ENCODE measurements at regions not wholly inside any gene's neighbourhood (a gene's known extent, or its start where the extent isn't known, plus 50 kb on each side); places are given as distances from the start of the nearest gene placed in this dataset.

DNA sequence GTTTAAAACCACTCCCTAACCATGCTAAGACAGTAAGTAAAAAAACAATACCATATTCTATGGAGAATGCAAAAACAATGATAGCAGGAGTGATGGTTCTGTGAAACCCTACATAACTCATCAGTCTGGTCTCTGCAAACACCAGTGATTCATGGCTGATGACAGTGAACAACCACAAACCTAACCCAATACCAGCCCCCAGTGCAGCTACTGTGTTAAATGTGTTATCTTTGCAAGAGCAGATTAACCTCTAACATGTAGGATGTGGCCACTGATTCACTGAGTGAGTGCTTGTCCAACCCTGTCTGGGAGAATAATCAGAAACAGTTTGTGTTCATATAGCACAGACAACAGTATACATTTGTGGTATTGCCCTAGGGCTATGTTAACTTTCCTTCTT is 100.2 kb upstream of the COG2 start:
- H3K27ac ChIP-seq (ENCODE audit: low read length): no peak overlapping the region
- Mint-ChIP-seq H3K36me3 (no peaks in the 10 kb centered on the region), H3K4me1 (no peaks in the 10 kb centered on the region), H3K4me3 (no peak overlapping the region), H3K27ac (no peak overlapping the region), H3K27me3 (peaks cover 11 to 18% of the 10 kb centered on the region in 2 donors), H3K9me3 (no peaks in the 10 kb centered on the region)
- H3K4me3 ChIP-seq (ENCODE audit: control insufficient read depth in 1 of 2, extremely low read depth in 1 of 2, low read length in 1 of 2): no peak overlapping the region
- ChIA-PET CTCF (no interaction called here), POLR2A (no interaction called here)
- H3K36me3 ChIP-seq (ENCODE audit: control insufficient read depth in 2 of 2, extremely low read depth in 1 of 2, insufficient read depth in 1 of 2, low read length in 1 of 2): no peaks in the 10 kb centered on the region
- no peak for ATAC-seq (replicated peaks in 1 of 4)
- H3K27me3 ChIP-seq (replicated peaks in 1 of 2; ENCODE audit: control insufficient read depth in 2 of 2, extremely low read depth in 1 of 2, insufficient read depth in 2 of 2, low read length in 1 of 2): peaks cover 0 to 9% of the 10 kb centered on the region in 2 experiments
- no peak for DNase-seq
- H3K4me1 ChIP-seq (ENCODE audit: control insufficient read depth in 1 of 2, extremely low read depth in 1 of 2, insufficient read depth in 2 of 2, low read length in 2 of 2): no peaks in the 10 kb centered on the region
- no peaks in the 10 kb centered on the region for H3K9me3 ChIP-seq

DNA sequence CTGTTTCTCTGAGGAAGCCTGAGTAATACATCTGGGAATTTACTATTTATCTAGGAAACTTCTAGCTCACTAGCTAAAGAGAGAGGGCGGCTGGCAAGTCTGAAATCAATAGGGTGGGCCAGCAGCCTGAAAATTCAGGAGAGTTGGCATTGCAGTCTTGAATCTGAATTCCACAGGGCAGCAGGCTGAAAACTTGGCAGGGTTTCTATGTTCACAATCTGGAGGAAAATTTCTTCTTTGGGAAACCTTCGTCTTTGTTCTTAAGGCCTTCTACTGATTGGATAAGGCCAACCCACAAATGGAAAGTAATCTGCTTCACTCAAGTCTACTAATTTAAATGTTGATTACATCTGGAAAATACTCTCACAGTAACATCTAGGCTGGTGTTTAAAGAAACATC is 101.0 kb upstream of the COG2 start:
- no peak for ATAC-seq (replicated peaks in 1 of 4)
- no peaks in the 10 kb centered on the region for H3K9me3 Mint-ChIP-seq
- ChIA-PET CTCF (no interaction called here), POLR2A (no interaction called here)
- peaks cover 0 to 9% of the 10 kb centered on the region in 2 experiments for H3K27me3 ChIP-seq (replicated peaks in 1 of 2; ENCODE audit: control insufficient read depth in 2 of 2, extremely low read depth in 1 of 2, insufficient read depth in 2 of 2, low read length in 1 of 2)
- no peaks in the 10 kb centered on the region for H3K4me1 Mint-ChIP-seq
- no peak overlapping the region for H3K4me3 Mint-ChIP-seq
- H3K4me3 ChIP-seq (ENCODE audit: control insufficient read depth in 1 of 2, extremely low read depth in 1 of 2, low read length in 1 of 2): no peak overlapping the region
- H3K9me3 ChIP-seq: no peaks in the 10 kb centered on the region
- H3K27ac ChIP-seq (ENCODE audit: low read length): no peak overlapping the region
- peaks cover 11 to 18% of the 10 kb centered on the region in 2 donors for H3K27me3 Mint-ChIP-seq
- WGBS (ENCODE audit: insufficient coverage): no CpG with 5 or more reads among the region's 2 CpGs
- no peak for DNase-seq
- H3K4me1 ChIP-seq (ENCODE audit: control insufficient read depth in 1 of 2, extremely low read depth in 1 of 2, insufficient read depth in 2 of 2, low read length in 2 of 2): no peaks in the 10 kb centered on the region
- H3K36me3 ChIP-seq (ENCODE audit: control insufficient read depth in 2 of 2, extremely low read depth in 1 of 2, insufficient read depth in 1 of 2, low read length in 1 of 2): no peaks in the 10 kb centered on the region
- H3K27ac Mint-ChIP-seq: no peak overlapping the region
- no peaks in the 10 kb centered on the region for H3K36me3 Mint-ChIP-seq

DNA sequence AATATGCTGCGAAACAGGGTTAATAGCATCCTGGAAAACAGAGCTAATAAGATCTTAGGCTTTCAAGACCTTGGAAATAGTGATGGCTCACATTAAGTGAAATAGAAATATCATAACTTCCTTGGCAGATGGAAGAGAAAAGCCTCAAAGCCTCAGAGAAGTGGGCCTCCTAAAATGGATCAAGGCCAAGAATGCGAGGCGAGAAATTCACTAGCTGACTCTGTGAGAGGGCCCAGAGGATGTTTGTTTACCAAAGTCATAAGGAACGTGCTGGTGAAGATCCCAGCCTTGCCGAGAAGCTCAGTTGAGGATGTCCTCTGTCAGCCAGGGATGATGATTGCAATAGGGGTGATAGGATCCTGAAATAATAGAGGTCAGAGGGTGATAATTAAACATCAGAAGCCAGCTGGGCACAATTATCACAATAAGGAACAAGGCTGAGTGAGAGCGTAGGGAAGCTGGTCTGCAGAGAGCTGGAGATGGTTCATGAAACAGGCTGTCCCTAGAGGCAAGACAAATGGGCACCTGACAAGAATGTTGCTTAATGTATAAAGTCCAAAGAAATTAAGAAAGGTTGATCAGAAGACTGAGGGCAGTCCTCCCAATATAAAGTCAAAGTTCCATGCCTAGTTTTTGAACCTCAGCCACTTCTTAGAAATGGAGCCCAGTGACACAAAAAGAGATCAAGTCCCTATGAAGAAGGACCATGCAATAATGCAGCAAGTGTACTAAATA is 101.7 kb upstream of the COG2 start:
- no peak overlapping the region for H3K27ac Mint-ChIP-seq
- ATAC-seq (replicated peaks in 1 of 4): no peak
- H3K9me3 Mint-ChIP-seq: no peaks in the 10 kb centered on the region

DNA sequence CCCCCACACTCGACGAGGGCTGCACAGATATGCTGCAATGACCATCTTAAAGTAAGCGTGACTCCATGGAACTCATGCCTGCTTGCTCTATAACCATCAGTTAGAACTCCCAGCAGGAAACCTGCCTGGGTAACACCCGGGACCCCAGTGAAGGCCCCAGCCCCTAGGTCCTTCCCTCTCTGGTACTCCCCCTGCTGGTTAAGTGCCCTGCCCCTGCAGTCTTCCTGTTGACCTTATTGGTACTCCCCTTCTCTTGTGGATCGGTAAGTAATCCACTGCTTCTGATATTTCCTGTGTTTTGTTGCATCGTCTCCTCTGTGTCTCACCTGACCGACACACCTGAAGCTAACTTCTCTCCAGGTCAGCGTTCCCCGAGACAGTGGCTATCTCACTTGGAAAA is 104.8 kb upstream of the COG2 start:
- no peak overlapping the region for H3K27ac Mint-ChIP-seq
- no peak for ATAC-seq (replicated peaks in 1 of 4)
- POLR2A ChIA-PET: no interaction called here

More for the DNA sequence above, 101.7 kb upstream of the COG2 start:
- no peak overlapping the region for H3K27ac ChIP-seq (ENCODE audit: low read length)
- Mint-ChIP-seq H3K36me3 (no peaks in the 10 kb centered on the region), H3K4me3 (no peak overlapping the region), H3K4me1 (no peaks in the 10 kb centered on the region), H3K27me3 (peaks cover 10 to 18% of the 10 kb centered on the region in 2 donors)
- no peak for DNase-seq
- H3K27me3 ChIP-seq (replicated peaks in 1 of 2; ENCODE audit: control insufficient read depth in 2 of 2, extremely low read depth in 1 of 2, insufficient read depth in 2 of 2, low read length in 1 of 2): peaks cover 0 to 9% of the 10 kb centered on the region in 2 experiments
- 89% methylated on average over 4 of the region's 6 CpGs for WGBS (ENCODE audit: insufficient coverage)
- no peaks in the 10 kb centered on the region for H3K4me1 ChIP-seq (ENCODE audit: control insufficient read depth in 1 of 2, extremely low read depth in 1 of 2, insufficient read depth in 2 of 2, low read length in 2 of 2)
- no peak overlapping the region for H3K4me3 ChIP-seq (ENCODE audit: control insufficient read depth in 1 of 2, extremely low read depth in 1 of 2, low read length in 1 of 2)
- H3K9me3 ChIP-seq: no peaks in the 10 kb centered on the region
- POLR2A ChIA-PET: no interaction called here
- CTCF ChIA-PET: no interaction called here
- no peaks in the 10 kb centered on the region for H3K36me3 ChIP-seq (ENCODE audit: control insufficient read depth in 2 of 2, extremely low read depth in 1 of 2, insufficient read depth in 1 of 2, low read length in 1 of 2)

DNA sequence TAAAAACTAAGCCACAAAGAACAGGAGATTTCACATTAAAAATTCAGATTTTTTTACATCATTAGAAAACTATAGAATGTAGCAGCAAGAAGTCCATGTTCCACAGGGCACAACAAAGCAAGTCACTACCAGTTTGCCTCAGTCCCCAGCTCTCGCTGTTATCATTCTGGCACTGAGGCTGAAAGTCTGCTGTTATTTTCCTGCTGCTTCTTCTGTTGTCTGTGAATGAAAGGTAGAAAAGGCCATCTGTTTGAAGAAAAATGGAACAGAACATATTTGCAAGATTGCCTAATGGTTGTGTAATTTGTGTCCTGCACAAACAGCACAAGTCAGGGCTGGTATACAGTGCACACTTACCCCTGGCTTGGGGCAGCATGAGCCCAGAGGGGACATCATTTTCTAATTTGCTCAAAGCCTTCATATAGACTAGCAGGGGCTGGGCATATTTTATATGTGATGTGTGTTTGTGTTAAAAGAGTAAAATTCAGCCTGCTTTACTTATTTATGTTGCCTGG is 105.6 kb upstream of the COG2 start:
- POLR2A ChIA-PET: no interaction called here
- H3K9me3 ChIP-seq: no peaks in the 10 kb centered on the region
- no peaks in the 10 kb centered on the region for H3K4me1 Mint-ChIP-seq
- DNase-seq (no peak), ATAC-seq (replicated peaks in 1 of 4) (no peak)
- no peak overlapping the region for H3K4me3 Mint-ChIP-seq
- H3K4me3 ChIP-seq (ENCODE audit: control insufficient read depth in 1 of 2, extremely low read depth in 1 of 2, low read length in 1 of 2): no peak overlapping the region
- peaks cover 10 to 11% of the 10 kb centered on the region in 2 donors for H3K27me3 Mint-ChIP-seq
- H3K9me3 Mint-ChIP-seq: peaks cover 4 to 8% (median 8%) of the 10 kb centered on the region in 3 donors
- no CpG with 5 or more reads among the region's 1 CpG for WGBS (ENCODE audit: insufficient coverage)
- CTCF ChIA-PET: no interaction called here
- no peaks in the 10 kb centered on the region for H3K36me3 ChIP-seq (ENCODE audit: control insufficient read depth in 2 of 2, extremely low read depth in 1 of 2, insufficient read depth in 1 of 2, low read length in 1 of 2)
- no peaks in the 10 kb centered on the region for H3K36me3 Mint-ChIP-seq
- no peaks in the 10 kb centered on the region for H3K4me1 ChIP-seq (ENCODE audit: control insufficient read depth in 1 of 2, extremely low read depth in 1 of 2, insufficient read depth in 2 of 2, low read length in 2 of 2)
- no peak overlapping the region for H3K27ac Mint-ChIP-seq
- no peak overlapping the region for H3K27ac ChIP-seq (ENCODE audit: low read length)
- H3K27me3 ChIP-seq (replicated peaks in 1 of 2; ENCODE audit: control insufficient read depth in 2 of 2, extremely low read depth in 1 of 2, insufficient read depth in 2 of 2, low read length in 1 of 2): peaks cover 0 to 9% of the 10 kb centered on the region in 2 experiments

More for the DNA sequence above, 104.8 kb upstream of the COG2 start:
- Histone ChIP-seq H3K4me1 (ENCODE audit: control insufficient read depth in 1 of 2, extremely low read depth in 1 of 2, insufficient read depth in 2 of 2, low read length in 2 of 2) (no peaks in the 10 kb centered on the region), H3K4me3 (ENCODE audit: control insufficient read depth in 1 of 2, extremely low read depth in 1 of 2, low read length in 1 of 2) (no peak overlapping the region), H3K36me3 (ENCODE audit: control insufficient read depth in 2 of 2, extremely low read depth in 1 of 2, insufficient read depth in 1 of 2, low read length in 1 of 2) (no peaks in the 10 kb centered on the region), H3K27ac (ENCODE audit: low read length) (no peak overlapping the region), H3K9me3 (no peaks in the 10 kb centered on the region), H3K27me3 (replicated peaks in 1 of 2; ENCODE audit: control insufficient read depth in 2 of 2, extremely low read depth in 1 of 2, insufficient read depth in 2 of 2, low read length in 1 of 2) (peaks cover 0 to 9% of the 10 kb centered on the region in 2 experiments)
- Mint-ChIP-seq H3K9me3 (peaks cover 4 to 8% (median 8%) of the 10 kb centered on the region in 3 donors), H3K4me3 (no peak overlapping the region), H3K4me1 (no peaks in the 10 kb centered on the region), H3K36me3 (no peaks in the 10 kb centered on the region), H3K27me3 (peaks cover 10 to 11% of the 10 kb centered on the region in 2 donors)
- no peak for DNase-seq
- WGBS (ENCODE audit: insufficient coverage): 69% methylated on average over 7 of the region's 9 CpGs
- CTCF ChIA-PET: no interaction called here

DNA sequence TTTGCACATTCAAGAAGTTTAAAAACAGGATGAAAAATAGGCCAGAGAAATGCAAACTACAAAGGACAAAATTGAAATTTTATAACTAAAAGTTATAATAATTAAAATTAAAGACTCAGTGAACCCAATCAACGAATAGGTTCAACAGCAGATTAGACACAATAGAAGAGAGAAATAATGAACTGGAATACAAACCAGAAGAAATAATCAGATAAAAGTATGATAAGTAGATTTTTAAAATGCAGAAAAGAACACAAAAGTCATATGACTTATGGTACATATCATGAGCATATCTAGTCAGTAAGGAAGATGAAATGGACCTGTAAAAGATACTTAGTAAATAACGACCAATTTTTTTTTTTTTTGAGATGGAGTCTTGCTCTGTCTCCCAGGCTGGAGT is 108.1 kb upstream of the COG2 start:
- ATAC-seq (replicated peaks in 1 of 4): no peak

More for the DNA sequence above, 108.1 kb upstream of the COG2 start:
- Mint-ChIP-seq H3K36me3 (no peaks in the 10 kb centered on the region), H3K4me3 (no peak overlapping the region), H3K27ac (no peak overlapping the region), H3K27me3 (peaks cover 11 to 19% of the 10 kb centered on the region in 2 donors), H3K9me3 (peaks cover 5 to 11% (median 8%) of the 10 kb centered on the region in 3 donors), H3K4me1 (no peaks in the 10 kb centered on the region)
- ChIA-PET CTCF (no interaction called here), POLR2A (no interaction called here)
- Histone ChIP-seq H3K27ac (ENCODE audit: low read length) (no peak overlapping the region), H3K27me3 (replicated peaks in 1 of 2; ENCODE audit: control insufficient read depth in 2 of 2, extremely low read depth in 1 of 2, insufficient read depth in 2 of 2, low read length in 1 of 2) (peaks cover 0 to 9% of the 10 kb centered on the region in 2 experiments), H3K9me3 (no peaks in the 10 kb centered on the region), H3K4me3 (ENCODE audit: control insufficient read depth in 1 of 2, extremely low read depth in 1 of 2, low read length in 1 of 2) (no peak overlapping the region), H3K36me3 (ENCODE audit: control insufficient read depth in 2 of 2, extremely low read depth in 1 of 2, insufficient read depth in 1 of 2, low read length in 1 of 2) (no peaks in the 10 kb centered on the region), H3K4me1 (ENCODE audit: control insufficient read depth in 1 of 2, extremely low read depth in 1 of 2, insufficient read depth in 2 of 2, low read length in 2 of 2) (no peaks in the 10 kb centered on the region)
- no CpG with 5 or more reads among the region's 2 CpGs for WGBS (ENCODE audit: insufficient coverage)
- DNase-seq: no peak
